Keratinocyte (primary cell): ENCODE measurements at regions not wholly inside any gene's neighbourhood (a gene's known extent, or its start where the extent isn't known, plus 50 kb on each side); places are given as distances from the start of the nearest gene placed in this dataset.
"Not testable (repeated sequence)": the region's sequence is repeated elsewhere in the genome, so short reads cannot be mapped to it uniquely, and the experiment has no call there.

Experiments used
- DNase-seq: peaks from one replicate; pipeline ENCODE4 v3.0.0-alpha.2; 2011; ENCODE audit warnings: low read depth, missing footprints, low spot score
- FAIRE-seq: peaks from 2 replicates; lab custom pipeline; 2011; peaks lifted over from hg19 to GRCh38; lab: Jason Lieb, UNC
- H2AFZ ChIP-seq: 2 replicates; pipeline ENCODE4 v1.6.0; 2012; ENCODE audit warnings: low read length, control low read depth, inconsistent platforms; ENCODE audit not compliant: control insufficient read depth
- H3K27ac ChIP-seq: 2 replicates; pipeline ENCODE4 v1.5.1; 2011; ENCODE audit warnings: low read length; ENCODE audit not compliant: control insufficient read depth, insufficient read depth
- H3K27me3 ChIP-seq: 3 replicates; pipeline ENCODE4 v1.6.0; 2011; ENCODE audit warnings: low read length; ENCODE audit not compliant: control insufficient read depth, insufficient read depth; ENCODE audit errors: extremely low read depth
- H3K36me3 ChIP-seq, 2 experiments: 2 replicates in 1 of 2; 3 replicates in 1 of 2; pipeline ENCODE4 v1.5.1; 2011; ENCODE audit warnings: low read length in 2 of 2, mild to moderate bottlenecking in 1 of 2; ENCODE audit not compliant: control insufficient read depth in 2 of 2, insufficient read depth in 2 of 2; ENCODE audit errors: extremely low read depth in 1 of 2
- H3K4me1 ChIP-seq: 3 replicates; pipeline ENCODE4 v1.5.1; 2011; ENCODE audit warnings: low read length; ENCODE audit not compliant: control insufficient read depth, insufficient read depth; ENCODE audit errors: extremely low read depth
- H3K4me2 ChIP-seq: 3 replicates; pipeline ENCODE4 v1.6.0; 2011; ENCODE audit warnings: low read depth, low read length; ENCODE audit not compliant: control insufficient read depth, insufficient read depth; ENCODE audit errors: extremely low read depth
- H3K4me3 ChIP-seq, 3 experiments: fragments of 200-600 bp in 1 of 3; sonication (generic) in 1 of 3; 2 replicates in 2 of 3; 3 replicates in 1 of 3; pipeline ENCODE4 v1.5.1; 2011 to 2016; ENCODE audit warnings: low read length in 3 of 3, mild to moderate bottlenecking in 3 of 3, control low read depth in 2 of 3, inconsistent platforms in 1 of 3, low read depth in 1 of 3, mixed read lengths in 1 of 3, mixed run types in 1 of 3, moderate library complexity in 1 of 3; ENCODE audit not compliant: control insufficient read depth in 2 of 3, insufficient read depth in 2 of 3; ENCODE audit errors: extremely low read depth in 1 of 3
- H3K79me2 ChIP-seq: 2 replicates; pipeline ENCODE4 v1.6.0; 2012; ENCODE audit warnings: low read length; ENCODE audit not compliant: control insufficient read depth, insufficient read depth
- H3K9ac ChIP-seq: 3 replicates; pipeline ENCODE4 v1.6.0; 2011; ENCODE audit warnings: low read length; ENCODE audit not compliant: control insufficient read depth, insufficient read depth; ENCODE audit errors: extremely low read depth
- H3K9me1 ChIP-seq: 3 replicates; pipeline ENCODE4 v1.6.0; 2011; ENCODE audit warnings: low read length; ENCODE audit not compliant: control insufficient read depth, insufficient read depth; ENCODE audit errors: extremely low read depth
- H3K9me3 ChIP-seq: 2 replicates; pipeline ENCODE4 v1.5.1; 2012; ENCODE audit warnings: low read depth, low read length; ENCODE audit not compliant: control insufficient read depth
- H4K20me1 ChIP-seq: 3 replicates; pipeline ENCODE4 v1.6.0; 2011; ENCODE audit warnings: low read length; ENCODE audit not compliant: control insufficient read depth, insufficient read depth; ENCODE audit errors: extremely low read depth
- EZH2 ChIP-seq: IDR thresholded peaks from one replicate; pipeline ENCODE4 v1.6.1; 2012; ENCODE audit warnings: inconsistent platforms, mild to moderate bottlenecking, low read length, moderate library complexity
- dilution Hi-C: fragments of 300-500 bp; cut with MboI; formaldehyde crosslinking; loops from one replicate; pipeline ENCODE4 v1.7.0; 2020; ENCODE audit warnings: low sequenced_read_pairs; ENCODE audit not compliant: extremely low pct_ligation_motif_present
- TF ChIP-seq, protein P1 (sequence below), 3 experiments: IDR thresholded peaks in 1 of 3; conservative IDR thresholded peaks in 1 of 3; optimal IDR thresholded peaks in 1 of 3; 2 replicates in 2 of 3; 3 replicates in 1 of 3; pipeline versions ENCODE3 to v1.5.1; 2011; ENCODE audit warnings: low read length in 3 of 3, mild to moderate bottlenecking in 3 of 3, moderate library complexity in 2 of 3, control low read depth in 1 of 3, inconsistent platforms in 1 of 3; ENCODE audit not compliant: insufficient read depth in 2 of 3; ENCODE audit errors: extremely low read depth in 1 of 3

DNA sequence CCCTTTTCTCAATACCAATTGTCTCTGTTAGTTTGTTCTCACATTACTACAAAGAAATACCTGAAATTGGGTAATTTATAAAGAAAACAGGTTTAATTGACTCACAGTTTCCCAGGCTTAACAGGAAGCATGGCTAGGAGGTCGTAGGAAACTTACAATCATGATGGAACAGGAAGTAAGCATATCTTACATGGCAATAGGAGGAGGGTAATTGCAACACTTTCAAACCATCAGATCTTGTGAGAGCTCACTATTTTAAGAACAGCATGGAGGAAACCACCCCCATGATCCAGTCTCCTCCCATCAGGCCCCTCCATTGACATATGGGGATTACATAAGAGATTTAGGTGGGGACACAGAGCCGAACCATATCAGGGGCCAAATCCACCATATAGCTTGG lies 1210.1 kb upstream of the SPRY2 start:
- Histone ChIP-seq H2AFZ (no peak overlapping the region), H3K9me1 (no peaks in the 10 kb centered on the region), H3K4me3 (no peak overlapping the region), H3K9ac (no peak overlapping the region), H3K4me1 (no peaks in the 10 kb centered on the region), H3K9me3 (no peaks in the 10 kb centered on the region), H3K4me2 (no peak overlapping the region), H3K27me3 (no peaks in the 10 kb centered on the region), H4K20me1 (no peaks in the 10 kb centered on the region), H3K36me3 (no peaks in the 10 kb centered on the region), H3K27ac (no peak overlapping the region), H3K79me2 (no peaks in the 10 kb centered on the region)
- TF ChIP-seq, protein P1, sequence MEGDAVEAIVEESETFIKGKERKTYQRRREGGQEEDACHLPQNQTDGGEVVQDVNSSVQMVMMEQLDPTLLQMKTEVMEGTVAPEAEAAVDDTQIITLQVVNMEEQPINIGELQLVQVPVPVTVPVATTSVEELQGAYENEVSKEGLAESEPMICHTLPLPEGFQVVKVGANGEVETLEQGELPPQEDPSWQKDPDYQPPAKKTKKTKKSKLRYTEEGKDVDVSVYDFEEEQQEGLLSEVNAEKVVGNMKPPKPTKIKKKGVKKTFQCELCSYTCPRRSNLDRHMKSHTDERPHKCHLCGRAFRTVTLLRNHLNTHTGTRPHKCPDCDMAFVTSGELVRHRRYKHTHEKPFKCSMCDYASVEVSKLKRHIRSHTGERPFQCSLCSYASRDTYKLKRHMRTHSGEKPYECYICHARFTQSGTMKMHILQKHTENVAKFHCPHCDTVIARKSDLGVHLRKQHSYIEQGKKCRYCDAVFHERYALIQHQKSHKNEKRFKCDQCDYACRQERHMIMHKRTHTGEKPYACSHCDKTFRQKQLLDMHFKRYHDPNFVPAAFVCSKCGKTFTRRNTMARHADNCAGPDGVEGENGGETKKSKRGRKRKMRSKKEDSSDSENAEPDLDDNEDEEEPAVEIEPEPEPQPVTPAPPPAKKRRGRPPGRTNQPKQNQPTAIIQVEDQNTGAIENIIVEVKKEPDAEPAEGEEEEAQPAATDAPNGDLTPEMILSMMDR (optimal IDR thresholded peaks at IDR 0.05 in 1 of 3, IDR thresholded peaks at IDR 0.05 in 1 of 3, conservative IDR thresholded peaks at IDR 0.05 in 1 of 3; ENCODE audit: extremely low read depth in 1 of 3, insufficient read depth in 2 of 3, low read length in 3 of 3): no peak
- TF ChIP-seq EZH2: no peak
- DNase-seq: no peak
- no peak for FAIRE-seq
- dilution Hi-C loops: no loop called here

DNA sequence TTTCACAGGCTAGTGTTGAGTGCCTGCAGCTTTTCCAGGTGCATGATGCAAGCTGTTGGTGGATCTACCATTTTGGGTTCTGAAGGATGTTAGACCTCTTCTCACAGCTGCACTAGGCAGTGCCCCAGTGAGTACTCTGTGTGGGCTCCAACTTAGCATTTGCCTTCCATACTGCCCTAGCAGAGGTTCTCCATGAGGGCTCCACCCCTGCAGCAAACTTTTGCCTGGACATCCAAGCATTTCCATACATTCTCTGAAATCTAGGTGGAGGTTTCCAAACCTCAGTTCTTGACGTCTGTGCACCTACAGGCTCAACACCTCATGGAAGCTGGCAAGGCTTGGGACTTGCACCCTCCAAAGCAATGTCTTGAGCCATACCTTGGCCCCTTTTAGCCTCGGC lies 1205.4 kb upstream of the SPRY2 start:
- H2AFZ ChIP-seq, H4K20me1 ChIP-seq, H3K79me2 ChIP-seq, H3K9me1 ChIP-seq, DNase-seq, FAIRE-seq, H3K9ac ChIP-seq, H3K36me3 ChIP-seq, H3K27me3 ChIP-seq, dilution Hi-C loops, H3K4me2 ChIP-seq, H3K27ac ChIP-seq, H3K9me3 ChIP-seq, H3K4me1 ChIP-seq, H3K4me3 ChIP-seq: not testable (repeated sequence)

DNA sequence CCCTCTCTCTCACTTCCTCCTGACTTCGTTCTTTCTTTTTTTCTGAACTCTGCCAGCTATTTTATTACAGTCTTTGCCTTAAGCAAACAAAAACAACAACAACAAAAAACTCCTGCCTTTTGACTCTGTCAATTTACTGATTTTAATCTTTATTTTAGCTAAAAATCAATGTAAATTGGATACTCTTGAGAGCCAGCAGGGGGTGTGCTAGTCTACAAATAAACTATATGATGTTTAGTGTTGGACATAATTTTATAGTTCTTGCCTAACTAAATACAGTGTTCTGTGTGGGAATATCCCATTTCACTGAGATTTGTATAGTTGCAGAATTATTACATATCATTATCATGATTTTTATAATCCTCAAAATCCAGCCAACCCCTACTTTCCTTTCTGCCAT lies 1199.9 kb upstream of the SPRY2 start:
- Histone ChIP-seq H3K36me3 (no peaks in the 10 kb centered on the region), H3K27me3 (no peaks in the 10 kb centered on the region), H3K9me3 (no peaks in the 10 kb centered on the region), H3K4me2 (no peak overlapping the region), H3K9ac (no peak overlapping the region), H3K27ac (no peak overlapping the region), H3K79me2 (no peaks in the 10 kb centered on the region), H2AFZ (no peak overlapping the region), H3K4me1 (no peaks in the 10 kb centered on the region), H3K4me3 (no peak overlapping the region), H3K9me1 (no peaks in the 10 kb centered on the region), H4K20me1 (no peaks in the 10 kb centered on the region)
- FAIRE-seq: no peak
- DNase-seq: no peak
- no peak for TF ChIP-seq EZH2
- TF ChIP-seq, protein P1 (optimal IDR thresholded peaks at IDR 0.05 in 1 of 3, IDR thresholded peaks at IDR 0.05 in 1 of 3, conservative IDR thresholded peaks at IDR 0.05 in 1 of 3; ENCODE audit: extremely low read depth in 1 of 3, insufficient read depth in 2 of 3, low read length in 3 of 3): peak in 2 of 3 experiments; percentile 13 to 32
- dilution Hi-C loops: no loop called here
